Daoy (cell line): ENCODE measurements at regions not wholly inside any gene's neighbourhood (a gene's known extent, or its start where the extent isn't known, plus 50 kb on each side); places are given as distances from the start of the nearest gene placed in this dataset.

Experiments used
- DNase-seq: peaks from one replicate; pipeline ENCODE4 v3.0.0-alpha.2; 2015; ENCODE audit warnings: low read depth

DNA sequence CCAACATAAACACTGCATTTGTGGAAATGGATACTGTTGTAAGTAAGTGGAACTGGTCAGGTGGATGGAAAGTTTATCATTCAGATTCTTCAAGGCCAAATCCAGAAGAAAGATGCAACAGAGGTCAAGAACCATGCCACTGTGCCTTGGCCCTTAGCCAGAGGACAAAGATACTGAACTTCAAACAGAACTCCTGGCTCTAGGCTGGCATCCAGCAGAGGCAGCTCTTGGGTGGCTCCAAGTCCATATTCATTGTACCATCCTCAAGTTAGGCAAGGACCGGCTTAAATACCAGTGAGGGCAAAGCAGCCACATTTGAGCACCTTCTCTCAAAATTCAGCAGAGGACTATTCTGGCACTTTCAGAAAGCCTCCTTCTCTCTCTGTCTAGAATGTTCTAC is 53.2 kb downstream of the DNAAF9 start:
- no peak for DNase-seq

DNA sequence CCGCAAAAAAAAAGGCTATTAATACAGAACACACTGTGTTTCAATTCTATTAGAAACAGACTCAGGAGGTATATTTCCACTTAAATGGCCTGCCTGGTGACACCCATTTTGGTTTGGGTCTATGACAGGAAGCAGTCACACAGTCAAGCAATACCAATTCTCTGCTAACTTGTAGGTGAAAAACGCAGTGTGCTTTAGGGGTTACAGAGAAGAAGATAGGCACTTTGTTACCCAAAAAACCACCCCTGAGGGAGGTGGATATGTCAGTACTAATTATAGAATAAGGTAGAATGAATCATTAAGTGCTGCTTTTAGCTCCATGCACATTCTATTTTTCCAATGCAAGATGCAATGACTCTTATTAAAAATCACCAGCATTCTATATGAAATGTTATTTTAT is 53.8 kb downstream of the DNAAF9 start:
- DNase-seq, result no peak

DNA sequence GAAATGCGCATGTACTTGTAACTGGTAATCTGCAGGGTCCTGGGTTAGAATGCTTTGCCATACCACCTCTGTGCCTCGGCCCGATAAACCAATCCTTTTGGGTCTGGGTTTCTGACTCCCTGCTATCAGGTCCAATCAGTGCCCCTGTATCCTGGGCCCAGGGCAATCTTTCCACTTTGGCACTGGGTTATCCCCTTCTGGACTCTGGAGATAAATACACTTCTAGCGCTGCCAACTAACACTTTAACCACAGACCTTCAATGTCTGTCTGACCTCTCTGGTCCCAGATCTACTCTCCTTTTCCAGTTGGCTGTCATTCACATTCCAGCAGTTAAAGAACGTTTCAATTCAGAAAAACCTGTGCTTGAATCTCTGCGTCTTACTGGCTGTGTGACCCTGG is 55.3 kb downstream of the DNAAF9 start:
- DNase-seq, result no peak

DNA sequence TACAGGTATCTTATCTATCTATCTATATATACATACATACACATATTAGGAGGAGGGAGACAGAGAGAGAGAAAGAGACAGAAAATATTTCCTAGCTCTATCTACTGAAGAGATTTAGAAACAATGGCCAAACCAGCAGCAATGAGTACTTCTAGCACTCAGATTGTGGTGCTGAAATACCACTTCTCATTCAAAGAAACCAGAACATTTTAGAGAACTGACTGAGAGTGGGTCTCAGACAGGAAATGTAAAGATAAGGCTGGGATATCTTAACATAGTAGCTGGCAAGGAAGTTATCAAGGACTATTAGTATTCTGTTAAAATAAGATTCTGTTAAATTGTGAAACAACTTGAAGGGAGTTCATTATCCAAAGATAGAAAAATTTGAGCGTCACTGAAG is 57.0 kb downstream of the DNAAF9 start:
- DNase-seq, result no peak

DNA sequence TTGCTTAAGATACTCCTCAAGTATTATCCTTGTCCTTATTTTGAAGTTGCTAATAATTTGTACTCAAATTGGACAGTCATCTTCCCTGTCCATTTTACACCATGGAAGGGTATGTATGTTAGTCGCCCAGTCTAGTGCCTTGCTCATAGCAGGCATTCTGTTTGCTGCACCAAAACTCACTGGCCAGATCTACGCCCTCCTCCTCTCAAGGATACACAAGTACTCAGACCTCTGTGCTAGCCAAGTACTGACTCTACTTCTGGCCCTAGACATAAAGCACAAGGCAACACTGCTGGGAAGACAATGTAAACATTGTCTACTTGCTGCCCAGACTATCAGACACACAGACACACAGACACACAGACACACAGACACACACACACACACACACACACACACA is 57.7 kb downstream of the DNAAF9 start:
- DNase-seq, result no peak

DNA sequence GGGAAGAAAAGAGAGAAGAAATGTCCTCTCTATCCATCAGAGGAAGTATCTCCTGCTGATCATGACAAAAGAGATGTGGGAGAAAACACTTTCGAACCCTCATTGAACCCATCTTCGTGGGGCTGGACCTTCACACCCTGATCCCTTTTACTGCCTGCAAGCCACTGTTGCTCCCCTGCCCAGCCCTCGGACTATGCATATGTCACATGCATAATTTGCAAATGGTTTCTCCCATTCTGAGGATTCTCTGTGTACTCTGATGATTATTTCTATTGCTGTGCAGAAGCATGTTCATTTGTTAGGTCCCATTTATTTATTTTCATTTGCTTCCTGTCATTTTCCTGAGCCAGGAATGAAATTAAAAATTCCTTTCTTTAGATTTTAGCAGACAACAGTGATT is 64.7 kb downstream of the DNAAF9 start:
- DNase-seq, result no peak

DNA sequence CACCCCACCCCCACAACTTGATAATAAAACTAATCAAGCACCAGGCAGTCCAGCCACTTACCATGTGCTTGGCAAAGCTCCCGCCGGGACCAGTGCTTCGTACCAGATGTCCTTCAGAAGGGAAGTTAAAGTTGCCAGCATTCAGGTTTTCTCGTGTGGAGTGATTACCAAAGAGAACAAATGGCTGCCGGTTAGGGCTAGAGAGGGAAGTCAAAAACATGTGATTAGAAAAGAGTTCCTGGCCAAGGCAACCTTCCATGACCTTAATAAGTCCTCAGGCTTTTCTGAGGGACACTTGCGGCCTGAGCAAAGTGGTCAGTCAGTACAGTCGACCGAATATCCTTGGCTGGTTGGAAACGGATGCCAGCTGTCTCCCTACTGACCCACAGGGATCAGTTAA is 67.0 kb downstream of the DNAAF9 start:
- no peak for DNase-seq

DNA sequence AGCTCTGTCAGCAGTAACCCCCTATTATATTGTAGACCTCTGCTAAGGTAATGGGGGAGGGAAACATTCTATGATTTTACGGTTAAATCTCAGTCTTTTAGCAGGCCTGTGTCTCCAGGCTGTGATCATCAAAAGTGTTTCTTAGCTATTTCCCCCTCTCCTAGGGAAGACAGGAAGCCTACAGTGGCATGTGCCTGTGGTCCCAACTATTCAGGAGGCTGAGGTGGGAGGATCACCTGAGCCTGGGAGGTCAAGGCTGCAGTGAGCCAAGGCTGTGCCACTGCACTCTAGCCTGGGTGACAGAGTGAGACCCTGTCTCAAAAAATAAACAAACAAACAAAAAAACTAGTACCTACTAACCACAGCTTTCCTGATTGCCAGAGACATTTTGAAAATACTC is 67.9 kb downstream of the DNAAF9 start:
- no peak for DNase-seq

DNA sequence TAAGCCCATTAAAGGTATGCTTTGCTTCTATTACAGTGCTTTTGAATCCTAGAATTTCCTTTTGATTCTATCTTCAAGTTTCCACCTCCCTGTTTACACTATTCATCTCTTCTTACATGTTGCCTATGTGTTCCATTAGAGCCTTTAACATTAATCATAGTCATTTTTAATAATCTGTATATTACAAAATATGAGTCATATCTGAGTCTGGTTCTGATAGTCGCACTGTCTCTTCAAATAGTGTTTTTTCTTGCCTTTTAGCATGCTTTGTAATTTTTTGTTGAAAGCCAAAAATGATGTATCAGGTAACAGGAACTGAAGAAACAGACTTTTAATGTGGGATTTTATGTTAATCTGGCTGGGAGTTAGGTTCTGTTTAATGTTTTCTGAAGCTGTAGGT is 68.4 kb downstream of the DNAAF9 start:
- no peak for DNase-seq

DNA sequence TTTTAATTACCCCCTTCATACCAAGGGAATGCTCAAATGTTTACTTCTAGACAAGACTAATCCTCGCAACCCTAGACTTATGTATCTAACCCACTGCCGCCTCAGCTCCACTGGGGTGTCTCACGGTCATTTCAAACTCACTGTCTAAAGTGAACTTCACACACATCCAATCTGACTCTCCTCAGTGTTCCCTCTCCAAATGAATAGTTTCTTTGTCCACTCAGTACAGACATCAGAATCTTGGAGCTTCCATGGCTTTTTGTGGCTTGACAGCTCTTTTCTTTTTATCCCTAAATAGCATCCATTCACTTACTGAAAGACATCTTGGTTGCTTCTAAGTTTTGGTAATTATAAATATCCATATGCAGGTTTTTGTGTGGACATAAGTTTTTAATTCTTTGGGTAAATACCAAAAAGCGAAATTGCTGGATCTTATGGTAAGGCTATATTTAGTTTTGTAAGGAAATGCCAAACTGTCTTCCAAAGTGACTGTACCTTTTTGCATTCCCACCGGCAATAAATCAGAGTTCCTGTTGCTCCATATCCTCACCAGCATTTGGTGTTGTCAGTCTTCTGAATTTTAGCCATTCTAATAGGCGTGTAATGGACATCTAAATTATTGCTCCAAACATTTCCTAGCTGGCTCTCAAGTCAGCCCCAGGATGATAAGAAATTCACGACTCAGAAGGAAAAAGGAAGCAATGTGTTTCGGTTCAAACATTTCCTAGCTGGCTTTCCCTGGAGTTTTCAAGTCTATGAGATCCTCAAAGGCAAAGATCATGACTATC is 73.1 kb downstream of the DNAAF9 start:
- no peak for DNase-seq

DNA sequence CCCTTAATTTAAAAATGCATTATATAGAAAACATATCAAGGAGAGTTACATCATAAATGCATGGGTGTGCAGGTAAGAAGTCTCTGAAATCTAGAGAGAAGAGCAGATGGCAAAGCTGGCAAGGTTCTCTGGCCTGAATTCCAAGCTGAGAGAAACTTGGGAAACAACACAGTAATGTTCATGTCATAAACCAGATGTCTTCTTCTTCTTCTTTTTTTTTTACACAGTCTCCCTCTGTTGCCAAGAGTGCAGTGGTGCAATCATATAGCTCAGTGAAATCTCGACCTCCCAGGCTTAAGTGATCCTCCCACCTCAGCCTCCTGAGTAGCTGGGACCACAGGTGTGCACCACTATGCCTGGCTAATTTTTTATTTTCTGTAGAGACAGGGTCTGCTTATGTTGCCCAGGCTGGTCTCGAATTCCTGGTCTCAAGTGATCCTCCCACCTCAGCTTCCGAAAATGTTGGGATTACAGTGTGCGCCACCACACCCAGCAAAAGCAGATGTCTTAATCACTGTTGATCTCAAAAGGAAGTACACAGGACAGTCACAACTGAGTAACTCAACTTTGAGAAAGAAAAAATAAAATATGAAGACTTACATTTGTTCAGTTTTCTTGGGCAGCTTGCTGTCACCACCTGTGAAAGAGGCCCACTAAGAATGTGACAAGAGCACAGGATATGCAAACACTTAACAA is 77.3 kb downstream of the DNAAF9 start:
- DNase-seq, result no peak

DNA sequence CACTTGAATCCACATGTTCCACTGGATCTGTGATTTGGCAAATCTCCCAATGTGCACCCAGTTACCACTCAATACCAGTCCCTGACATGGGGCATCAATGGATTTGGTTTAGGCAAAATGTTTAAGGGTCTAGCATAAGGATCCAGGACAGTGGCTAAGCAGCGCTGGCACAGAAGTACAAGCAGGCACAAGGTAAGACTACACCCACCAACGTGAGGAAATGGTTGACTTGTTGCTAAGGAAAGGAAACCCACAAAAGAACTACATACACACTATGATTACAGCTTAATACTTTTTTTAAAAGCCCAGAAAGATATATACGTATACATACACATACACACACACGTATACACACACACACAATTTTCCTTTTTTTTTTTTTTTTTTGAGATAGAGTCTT is 79.0 kb downstream of the DNAAF9 start:
- no peak for DNase-seq

DNA sequence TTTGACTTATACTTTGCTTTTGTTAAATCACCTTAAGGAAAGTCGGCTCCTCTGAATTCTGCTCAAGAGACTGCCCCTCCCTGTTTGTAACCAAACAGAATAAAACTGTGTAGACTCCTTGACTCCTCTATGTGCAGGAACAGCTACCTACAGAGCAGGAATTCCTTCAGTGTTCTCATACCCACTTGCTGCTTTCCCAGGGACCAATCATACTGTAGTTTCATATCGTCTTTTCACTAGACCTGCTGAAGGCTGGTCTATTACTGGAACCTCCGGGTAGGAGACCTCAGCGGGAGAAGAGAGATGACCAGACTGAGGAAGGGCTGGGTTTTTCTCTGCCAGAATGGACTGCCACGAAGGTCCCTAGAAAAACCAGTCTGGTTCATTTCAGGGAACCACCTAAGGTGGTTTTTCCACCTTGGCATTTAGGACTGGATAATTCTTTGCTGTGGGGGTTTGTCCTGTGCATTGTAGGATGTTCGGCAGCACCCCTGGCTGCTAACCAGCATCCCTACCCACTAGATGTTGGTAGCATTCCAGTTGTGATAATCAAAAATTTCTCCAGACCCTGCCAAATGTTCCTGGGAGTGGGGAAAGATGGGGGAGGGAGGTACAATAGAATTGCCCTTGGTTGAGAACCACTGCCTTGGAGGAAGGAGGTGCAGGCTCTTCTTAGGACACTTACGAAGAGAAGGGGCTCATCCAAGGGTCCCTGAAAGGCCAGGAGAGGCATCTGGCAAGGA is 80.5 kb downstream of the DNAAF9 start:
- no peak for DNase-seq

DNA sequence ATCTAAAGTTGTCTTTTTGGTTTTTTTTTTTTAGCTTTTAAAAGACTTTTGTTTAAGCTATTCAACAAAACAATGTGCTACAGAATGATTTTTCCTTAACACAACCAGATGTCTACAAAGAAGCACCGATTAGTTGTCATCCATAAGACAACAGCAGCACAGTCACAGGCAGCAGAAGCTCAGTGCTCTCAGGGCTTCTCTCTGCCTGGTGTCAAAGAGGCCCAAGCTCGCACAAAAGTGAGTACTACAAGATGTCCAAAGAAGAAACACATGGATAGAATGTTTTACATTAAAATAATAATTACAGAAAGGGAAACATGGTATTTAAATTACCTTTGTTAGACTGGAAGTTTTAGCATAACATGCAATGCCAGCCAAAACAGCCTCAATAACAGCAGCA is 81.6 kb downstream of the DNAAF9 start:
- DNase-seq, result no peak

DNA sequence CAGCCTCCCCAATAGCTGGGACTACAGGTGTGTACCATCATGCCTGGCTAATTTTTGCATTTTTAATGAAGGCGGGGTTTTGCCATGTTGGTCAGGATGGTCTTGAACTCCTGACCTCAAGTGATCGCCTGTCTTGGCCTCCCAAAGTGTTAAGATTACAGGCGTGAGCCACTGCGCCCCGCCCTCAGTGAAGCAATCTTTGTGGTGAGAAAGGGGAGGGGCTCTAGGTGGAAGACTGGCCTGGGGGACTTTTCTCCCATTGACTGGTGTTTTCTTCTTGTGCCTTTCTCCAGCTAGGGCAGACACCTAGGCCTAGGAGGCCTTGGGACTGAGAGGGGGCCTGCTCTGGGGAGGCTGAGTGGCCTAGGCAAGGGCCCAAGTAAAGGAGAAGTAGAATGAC is 84.1 kb downstream of the DNAAF9 start:
- DNase-seq, result peak; percentile 7

DNA sequence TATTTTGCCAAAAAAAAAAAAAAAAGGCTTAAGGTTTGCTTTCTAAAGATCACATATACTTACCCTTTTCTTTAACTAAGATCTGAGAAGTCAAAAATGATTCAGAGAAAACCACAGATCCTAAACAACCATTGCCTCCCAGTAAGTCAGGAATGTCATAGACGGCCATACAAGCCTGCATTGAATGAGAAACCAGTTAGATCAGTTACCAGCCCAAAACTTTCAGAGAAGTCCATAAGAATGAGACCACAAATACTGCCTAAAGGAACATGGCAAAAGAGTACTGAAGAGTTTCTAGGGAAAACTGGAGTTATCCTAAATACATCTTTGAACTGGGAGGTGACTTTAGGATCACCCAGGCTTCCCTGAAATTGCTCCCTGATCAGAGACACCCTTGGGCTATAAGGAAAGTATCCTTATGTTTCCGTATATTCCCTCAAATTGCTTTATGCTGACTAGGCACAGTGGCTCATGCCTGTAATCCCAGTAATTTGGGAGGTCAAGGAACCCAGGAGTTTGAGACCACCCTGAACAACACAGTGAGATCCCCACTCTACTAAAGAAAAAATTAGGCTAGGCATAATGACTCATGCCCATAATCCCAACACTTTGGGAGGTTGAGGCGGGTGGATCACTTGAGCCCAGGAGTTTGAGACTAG is 79.4 kb upstream of the SLC4A11 start:
- DNase-seq, result no peak

DNA sequence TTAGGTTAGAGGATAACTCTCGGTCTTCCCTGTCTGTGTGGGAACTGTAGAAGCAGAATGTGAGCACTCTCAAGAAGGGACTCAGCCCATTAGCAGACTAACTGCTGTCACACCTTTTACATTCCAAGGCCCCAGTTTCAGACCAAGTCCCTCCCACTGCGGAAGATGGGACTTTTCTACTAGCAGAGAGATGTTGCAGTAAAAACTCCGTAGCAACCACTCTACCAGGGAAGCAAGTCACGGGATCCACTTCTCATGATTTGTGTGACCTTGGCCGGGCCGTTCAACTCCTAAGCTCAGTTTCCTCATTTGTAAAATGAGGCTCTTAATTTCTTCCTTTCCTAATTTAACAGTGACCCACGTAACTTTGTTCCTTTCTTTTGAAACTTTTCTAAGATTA is 77.1 kb upstream of the SLC4A11 start:
- no peak for DNase-seq

DNA sequence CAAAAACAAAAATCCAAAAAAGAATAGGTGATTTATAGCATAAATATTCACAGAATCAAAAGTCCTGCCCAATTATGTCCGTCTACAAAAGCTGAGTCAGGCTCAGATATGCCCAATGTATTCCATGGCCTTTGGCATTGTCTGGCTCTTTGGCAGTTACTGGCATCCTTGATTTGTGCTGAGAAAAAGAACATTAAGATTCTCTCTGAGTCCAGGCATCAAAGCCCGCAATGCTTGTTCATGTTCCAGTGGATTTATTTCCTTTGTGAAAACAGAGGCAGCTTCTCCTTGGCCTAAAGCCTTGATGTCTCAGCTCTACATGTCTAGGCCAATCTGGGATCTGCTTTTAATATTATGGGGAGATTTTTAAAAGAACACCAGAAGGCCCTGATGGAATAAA is 76.1 kb upstream of the SLC4A11 start:
- no peak for DNase-seq

DNA sequence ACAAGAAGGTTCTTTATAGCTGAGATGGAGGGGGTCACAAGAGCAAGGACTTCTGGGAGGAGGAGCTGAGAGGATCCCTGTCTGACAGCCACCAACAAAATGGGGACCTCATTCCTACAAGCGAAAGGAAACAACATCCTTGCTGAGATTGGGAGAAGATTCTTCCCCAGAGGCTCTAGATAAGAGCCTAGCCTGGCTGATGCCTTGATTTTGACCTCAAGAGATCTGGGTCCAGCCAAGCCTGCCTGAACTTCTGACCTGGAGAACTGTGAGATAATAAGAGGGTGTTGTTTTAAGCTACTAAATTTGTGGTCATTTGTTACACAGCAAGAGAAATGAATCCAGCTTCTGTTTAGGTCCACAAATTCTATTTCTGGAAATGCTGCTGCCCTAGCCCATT is 75.4 kb upstream of the SLC4A11 start:
- DNase-seq, result no peak

DNA sequence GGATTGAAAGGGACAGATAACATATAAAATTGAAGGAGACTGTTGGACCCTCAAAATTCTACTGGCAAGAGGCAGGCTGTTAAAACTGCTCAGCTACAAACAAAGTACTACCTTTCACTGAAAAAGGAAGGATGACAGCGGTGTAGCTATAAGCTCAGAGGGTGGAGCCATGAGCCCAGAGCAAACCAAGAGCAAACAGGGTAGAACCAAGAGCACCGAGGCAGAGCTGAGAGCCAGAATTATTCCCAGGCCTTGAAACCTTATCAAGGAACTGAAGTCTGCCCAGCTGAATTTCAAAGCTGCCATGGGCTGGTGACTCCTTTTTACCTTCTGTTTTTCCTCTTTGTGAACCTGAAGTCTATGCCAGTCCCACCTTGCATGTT is 74.7 kb upstream of the SLC4A11 start:
- no peak for DNase-seq

DNA sequence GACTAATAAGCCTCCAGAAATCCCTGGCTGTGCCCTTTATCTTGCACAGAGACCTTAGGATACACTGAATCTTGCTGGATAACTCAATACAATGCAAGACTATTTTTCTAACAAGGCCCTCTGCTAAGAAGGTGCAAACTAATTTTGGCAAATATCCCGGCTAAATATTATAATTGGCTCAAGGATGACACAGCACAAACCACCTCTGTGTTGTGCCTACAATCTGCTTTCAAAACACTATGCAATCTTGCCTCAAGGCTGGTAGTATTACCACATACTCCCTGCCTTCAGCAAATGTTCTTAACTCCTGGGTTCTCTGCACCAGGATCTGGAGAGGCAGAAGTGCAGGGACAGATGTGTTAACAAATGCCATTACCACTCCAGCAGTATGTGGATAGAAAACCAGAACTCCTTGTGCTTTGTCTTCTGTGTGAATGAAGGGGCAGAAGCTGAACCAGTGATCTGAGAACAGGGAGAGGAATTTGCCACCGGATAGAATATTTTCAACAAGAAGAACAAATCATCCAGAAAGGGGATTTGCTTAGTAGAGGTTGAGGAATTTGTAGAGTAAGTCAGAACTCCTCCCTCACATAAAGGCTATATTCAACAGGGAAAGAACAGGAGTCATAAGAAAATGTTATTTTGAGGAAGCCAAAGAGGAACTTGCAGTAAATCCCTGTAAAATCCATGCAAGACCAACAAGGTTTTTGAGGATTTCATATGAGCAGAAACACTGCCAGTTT is 74.1 kb upstream of the SLC4A11 start:
- DNase-seq, result no peak

DNA sequence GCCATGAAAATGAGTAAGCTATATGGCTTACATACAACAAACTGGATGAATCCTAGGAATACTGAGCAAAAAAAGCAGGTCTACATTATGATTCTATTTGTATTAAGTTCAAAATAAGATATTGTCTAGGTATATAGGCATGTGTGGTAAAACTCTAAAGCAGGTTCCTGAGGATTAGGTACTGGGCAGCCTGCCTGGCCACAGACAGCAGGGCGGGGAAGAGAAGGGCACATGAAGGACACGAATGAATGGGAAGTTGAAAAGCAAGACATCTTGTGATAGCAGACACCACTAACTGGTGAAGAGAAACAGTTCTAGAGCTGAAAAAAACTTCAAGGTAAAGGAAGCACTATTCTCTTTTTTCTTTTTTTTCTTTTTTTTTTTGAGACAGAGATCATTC is 72.6 kb upstream of the SLC4A11 start:
- no peak for DNase-seq
